ENCODE measurements at regions not wholly inside any gene's neighbourhood (a gene's known extent, or its start where the extent isn't known, plus 50 kb on each side); places are given as distances from the start of the nearest gene placed in this dataset.

- no peak for DNase-seq (ENCODE audit: low read depth in 1 of 2, low spot score in 1 of 2)
- H3K27ac ChIP-seq: no peak overlapping the region
- ATAC-seq: no peak
- POLR2A ChIA-PET: no interaction called here
- 78% methylated on average over 1 of the region's 1 CpG for WGBS (ENCODE audit: missing lambda C conversion rate)
- no peak for FAIRE-seq
- no peaks in the 10 kb centered on the region for H3K4me1 ChIP-seq
- TF ChIP-seq POLR2AphosphoS2 (conservative IDR thresholded peaks at IDR 0.05; ENCODE audit: low read length) (no peak), RAD21 (conservative IDR thresholded peaks at IDR 0.05 in 1 of 2, IDR thresholded peaks at IDR 0.05 in 1 of 2) (no peak), NFE2L2 (conservative IDR thresholded peaks at IDR 0.05; ENCODE audit: low read length) (no peak), BHLHE40 (IDR thresholded peaks at IDR 0.05; ENCODE audit: low read depth, low read length) (no peak), SREBF2 (IDR thresholded peaks at IDR 0.05) (no peak), RFX5 (IDR thresholded peaks at IDR 0.05) (no peak), ESRRA (IDR thresholded peaks at IDR 0.05; ENCODE audit: borderline replicate concordance, low read length) (no peak), KDM5A (IDR thresholded peaks at IDR 0.05) (no peak), RARB (CRISPR knock-in tag; IDR thresholded peaks at IDR 0.05) (no peak), CBX2 (IDR thresholded peaks at IDR 0.05; ENCODE audit: borderline replicate concordance, low read depth) (no peak), EHF (CRISPR knock-in tag; IDR thresholded peaks at IDR 0.05) (no peak), ZSCAN20 (CRISPR knock-in tag; IDR thresholded peaks at IDR 0.05) (no peak), ZC3H11A (IDR thresholded peaks at IDR 0.05) (no peak), ZFP36 (IDR thresholded peaks at IDR 0.05; ENCODE audit: borderline replicate concordance, partially characterized antibody) (no peak), REST (IDR thresholded peaks at IDR 0.05) (no peak)
- TF ChIP-seq, protein P1, sequence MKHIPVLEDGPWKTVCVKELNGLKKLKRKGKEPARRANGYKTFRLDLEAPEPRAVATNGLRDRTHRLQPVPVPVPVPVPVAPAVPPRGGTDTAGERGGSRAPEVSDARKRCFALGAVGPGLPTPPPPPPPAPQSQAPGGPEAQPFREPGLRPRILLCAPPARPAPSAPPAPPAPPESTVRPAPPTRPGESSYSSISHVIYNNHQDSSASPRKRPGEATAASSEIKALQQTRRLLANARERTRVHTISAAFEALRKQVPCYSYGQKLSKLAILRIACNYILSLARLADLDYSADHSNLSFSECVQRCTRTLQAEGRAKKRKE (CRISPR knock-in tag; IDR thresholded peaks at IDR 0.05; ENCODE audit: low read depth): no peak
- TF ChIP-seq, protein P2, sequence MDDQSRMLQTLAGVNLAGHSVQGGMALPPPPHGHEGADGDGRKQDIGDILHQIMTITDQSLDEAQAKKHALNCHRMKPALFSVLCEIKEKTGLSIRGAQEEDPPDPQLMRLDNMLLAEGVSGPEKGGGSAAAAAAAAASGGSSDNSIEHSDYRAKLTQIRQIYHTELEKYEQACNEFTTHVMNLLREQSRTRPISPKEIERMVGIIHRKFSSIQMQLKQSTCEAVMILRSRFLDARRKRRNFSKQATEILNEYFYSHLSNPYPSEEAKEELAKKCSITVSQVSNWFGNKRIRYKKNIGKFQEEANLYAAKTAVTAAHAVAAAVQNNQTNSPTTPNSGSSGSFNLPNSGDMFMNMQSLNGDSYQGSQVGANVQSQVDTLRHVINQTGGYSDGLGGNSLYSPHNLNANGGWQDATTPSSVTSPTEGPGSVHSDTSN (IDR thresholded peaks at IDR 0.05): no peak
- TF ChIP-seq, protein P3, sequence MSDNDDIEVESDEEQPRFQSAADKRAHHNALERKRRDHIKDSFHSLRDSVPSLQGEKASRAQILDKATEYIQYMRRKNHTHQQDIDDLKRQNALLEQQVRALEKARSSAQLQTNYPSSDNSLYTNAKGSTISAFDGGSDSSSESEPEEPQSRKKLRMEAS (IDR thresholded peaks at IDR 0.05): no peak
- TF ChIP-seq, protein P4, sequence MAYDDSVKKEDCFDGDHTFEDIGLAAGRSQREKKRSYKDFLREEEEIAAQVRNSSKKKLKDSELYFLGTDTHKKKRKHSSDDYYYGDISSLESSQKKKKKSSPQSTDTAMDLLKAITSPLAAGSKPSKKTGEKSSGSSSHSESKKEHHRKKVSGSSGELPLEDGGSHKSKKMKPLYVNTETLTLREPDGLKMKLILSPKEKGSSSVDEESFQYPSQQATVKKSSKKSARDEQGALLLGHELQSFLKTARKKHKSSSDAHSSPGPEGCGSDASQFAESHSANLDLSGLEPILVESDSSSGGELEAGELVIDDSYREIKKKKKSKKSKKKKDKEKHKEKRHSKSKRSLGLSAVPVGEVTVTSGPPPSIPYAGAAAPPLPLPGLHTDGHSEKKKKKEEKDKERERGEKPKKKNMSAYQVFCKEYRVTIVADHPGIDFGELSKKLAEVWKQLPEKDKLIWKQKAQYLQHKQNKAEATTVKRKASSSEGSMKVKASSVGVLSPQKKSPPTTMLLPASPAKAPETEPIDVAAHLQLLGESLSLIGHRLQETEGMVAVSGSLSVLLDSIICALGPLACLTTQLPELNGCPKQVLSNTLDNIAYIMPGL (CRISPR knock-in tag; IDR thresholded peaks at IDR 0.05; ENCODE audit: borderline replicate concordance): no peak
- peaks cover 4% of the 10 kb centered on the region; the same call in 2 of the 3 replicates for H3K9me3 ChIP-seq
- H3K4me2 ChIP-seq: no peak overlapping the region
- no peak overlapping the region for H3K4me3 ChIP-seq
- CTCF ChIA-PET: no interaction called here
Measured at GRCh38 chr6:133807501-133807900, 81.4 kb upstream of the TCF21 start.

DNA sequence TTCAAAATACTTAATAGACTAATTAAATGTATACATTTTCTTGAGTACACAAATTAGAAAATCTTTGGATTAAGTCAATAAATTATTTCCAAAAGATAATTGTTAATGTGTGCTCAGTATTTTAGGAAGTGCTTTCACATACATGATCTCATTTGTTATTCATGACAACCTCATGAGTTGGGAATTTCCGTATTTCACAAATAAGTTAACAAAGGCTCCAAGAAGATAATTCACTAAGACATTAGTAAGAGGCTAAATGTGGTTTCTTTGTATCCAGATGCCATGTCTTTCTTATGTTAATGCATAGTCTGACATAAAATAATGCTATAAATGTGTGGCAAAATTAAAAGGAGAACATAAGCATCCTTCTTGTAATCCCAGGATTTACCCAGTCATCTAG, 79.5 kb upstream of the TCF21 start:
- no peak for ATAC-seq
- no peak for DNase-seq (ENCODE audit: low read depth in 1 of 2, low spot score in 1 of 2)
- ChIA-PET POLR2A (no interaction called here), CTCF (no interaction called here)
- no peak for TF ChIP-seq ZFP36 (IDR thresholded peaks at IDR 0.05; ENCODE audit: borderline replicate concordance, partially characterized antibody)
- no peak for TF ChIP-seq CBX2 (IDR thresholded peaks at IDR 0.05; ENCODE audit: borderline replicate concordance, low read depth)
- Histone ChIP-seq H3K4me3 (no peak overlapping the region), H3K27ac (no peak overlapping the region), H3K9me3 (peaks cover 14% of the 10 kb centered on the region), H3K4me1 (no peaks in the 10 kb centered on the region), H3K4me2 (no peak overlapping the region)
- 94% methylated on average over 1 of the region's 1 CpG for WGBS (ENCODE audit: missing lambda C conversion rate)
- FAIRE-seq: no peak

Measured in A549 (cell line).